Neural progenitor cell (in vitro differentiated cells): ENCODE measurements at regions not wholly inside any gene's neighbourhood (a gene's known extent, or its start where the extent isn't known, plus 50 kb on each side); places are given as distances from the start of the nearest gene placed in this dataset.

Source experiments
- DNase-seq: peaks from one replicate; pipeline ENCODE4 v3.0.0-alpha.2; 2016; ENCODE audit warnings: low spot score
- H2AFZ ChIP-seq: fragments of 200-600 bp; sonication (generic); replicated peaks from 2 replicates; pipeline ENCODE4 v1.6.1; 2016; ENCODE audit warnings: antibody characterized with exemption
- H3F3A ChIP-seq: fragments of 200-600 bp; sonication (generic); 2 replicates; pipeline ENCODE4 v1.6.1; 2016; ENCODE audit warnings: antibody characterized with exemption, low read depth
- H3K27ac ChIP-seq: fragments of 200-600 bp; sonication (generic); 2 replicates; pipeline ENCODE4 v1.5.1; 2016; ENCODE audit warnings: mild to moderate bottlenecking
- H3K27me3 ChIP-seq: fragments of 200-600 bp; sonication (generic); 2 replicates; pipeline ENCODE4 v1.6.1; 2016; ENCODE audit warnings: mild to moderate bottlenecking, moderate library complexity
- H3K36me3 ChIP-seq: fragments of 200-600 bp; sonication (generic); 2 replicates; pipeline ENCODE4 v1.5.1; 2016
- H3K4me1 ChIP-seq: fragments of 200-600 bp; sonication (generic); 2 replicates; pipeline ENCODE4 v1.6.1; 2016; ENCODE audit warnings: mixed run types
- H3K4me2 ChIP-seq: fragments of 200-600 bp; sonication (generic); 2 replicates; pipeline ENCODE4 v1.6.1; 2016
- H3K4me3 ChIP-seq: fragments of 200-600 bp; sonication (generic); 2 replicates; pipeline ENCODE4 v1.5.1; 2016
- H3K79me2 ChIP-seq: fragments of 200-600 bp; sonication (generic); 2 replicates; pipeline ENCODE4 v1.6.1; 2016; ENCODE audit warnings: low read depth
- H3K9ac ChIP-seq: fragments of 200-600 bp; sonication (generic); 2 replicates; pipeline ENCODE4 v1.6.1; 2016
- H3K9me3 ChIP-seq: fragments of 200-600 bp; sonication (generic); 2 replicates; pipeline ENCODE4 v1.5.1; 2016; ENCODE audit warnings: low read depth
- H4K20me1 ChIP-seq: fragments of 200-600 bp; sonication (generic); 2 replicates; pipeline ENCODE4 v1.6.1; 2016; ENCODE audit warnings: low read depth
- H3K27ac Mint-ChIP-seq: 3 replicates; pipeline ENCODE4 v1.8.0; 2021; ENCODE audit warnings: mixed read lengths
- H3K27me3 Mint-ChIP-seq: 2 replicates; pipeline ENCODE4 v1.8.0; 2022; ENCODE audit warnings: low read depth, mild to moderate bottlenecking, inconsistent platforms, moderate library complexity, mixed read lengths; ENCODE audit not compliant: insufficient read depth
- H3K36me3 Mint-ChIP-seq: 3 replicates; pipeline ENCODE4 v1.8.0; 2021; ENCODE audit warnings: mixed read lengths
- H3K4me1 Mint-ChIP-seq: 3 replicates; pipeline ENCODE4 v1.8.0; 2021; ENCODE audit warnings: mixed read lengths
- H3K4me3 Mint-ChIP-seq: 3 replicates; pipeline ENCODE4 v1.8.0; 2021; ENCODE audit warnings: mild to moderate bottlenecking, moderate library complexity, mixed read lengths
- H3K9me3 Mint-ChIP-seq: 3 replicates; pipeline ENCODE4 v1.8.0; 2020; ENCODE audit warnings: mixed read lengths
- EZH2 ChIP-seq: fragments of 200-600 bp; sonication (generic); IDR thresholded peaks from 2 replicates; pipeline ENCODE4 v1.6.1; 2017; ENCODE audit warnings: antibody characterized with exemption, mild to moderate bottlenecking, moderate library complexity
- EZH2phosphoT487 ChIP-seq: fragments of 200-600 bp; sonication (generic); IDR thresholded peaks from 2 replicates; pipeline ENCODE4 v1.6.1; 2017; ENCODE audit warnings: antibody characterized with exemption
- TF ChIP-seq, protein P1 (sequence below): fragments of 200-600 bp; sonication (generic); IDR thresholded peaks from 2 replicates; pipeline ENCODE4 v1.5.1; 2017; ENCODE audit warnings: antibody characterized with exemption, mild to moderate bottlenecking

DNA sequence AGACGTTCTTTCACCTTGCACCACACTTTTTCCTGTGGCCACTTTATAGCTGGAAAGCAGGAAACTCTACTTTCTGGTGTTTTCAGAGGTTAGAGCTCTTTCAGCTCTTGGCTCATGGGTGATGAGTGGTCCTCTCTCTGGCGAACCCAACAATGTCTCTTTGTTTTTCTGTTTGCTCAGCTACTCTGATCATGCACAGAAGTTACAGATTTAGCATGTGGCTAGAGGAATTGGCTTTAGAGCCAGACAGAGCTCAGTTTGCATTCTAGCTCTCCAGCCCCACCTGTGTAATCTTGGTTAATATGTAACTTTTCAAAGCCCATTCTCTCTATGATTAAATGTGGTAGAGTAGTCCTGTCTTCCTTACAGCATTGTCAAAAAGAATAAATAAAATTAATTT lies 225.2 kb downstream of the HAPSTR1 start:
- Histone ChIP-seq H3K9me3 (no peaks in the 10 kb centered on the region), H3K36me3 (no peaks in the 10 kb centered on the region), H3K4me1 (no peaks in the 10 kb centered on the region), H3F3A (no peaks in the 10 kb centered on the region), H3K27me3 (no peaks in the 10 kb centered on the region), H3K79me2 (no peaks in the 10 kb centered on the region), H3K4me2 (no peak overlapping the region), H3K4me3 (no peak overlapping the region), H4K20me1 (no peaks in the 10 kb centered on the region), H2AFZ (no peak overlapping the region), H3K9ac (no peak overlapping the region), H3K27ac (no peak overlapping the region)
- no peak for DNase-seq
- Mint-ChIP-seq H3K4me3 (no peak overlapping the region), H3K36me3 (no peaks in the 10 kb centered on the region), H3K4me1 (peaks cover 6% of the 10 kb centered on the region), H3K9me3 (peaks cover 7% of the 10 kb centered on the region), H3K27me3 (no peaks in the 10 kb centered on the region), H3K27ac (no peak overlapping the region)
- TF ChIP-seq, protein P1, sequence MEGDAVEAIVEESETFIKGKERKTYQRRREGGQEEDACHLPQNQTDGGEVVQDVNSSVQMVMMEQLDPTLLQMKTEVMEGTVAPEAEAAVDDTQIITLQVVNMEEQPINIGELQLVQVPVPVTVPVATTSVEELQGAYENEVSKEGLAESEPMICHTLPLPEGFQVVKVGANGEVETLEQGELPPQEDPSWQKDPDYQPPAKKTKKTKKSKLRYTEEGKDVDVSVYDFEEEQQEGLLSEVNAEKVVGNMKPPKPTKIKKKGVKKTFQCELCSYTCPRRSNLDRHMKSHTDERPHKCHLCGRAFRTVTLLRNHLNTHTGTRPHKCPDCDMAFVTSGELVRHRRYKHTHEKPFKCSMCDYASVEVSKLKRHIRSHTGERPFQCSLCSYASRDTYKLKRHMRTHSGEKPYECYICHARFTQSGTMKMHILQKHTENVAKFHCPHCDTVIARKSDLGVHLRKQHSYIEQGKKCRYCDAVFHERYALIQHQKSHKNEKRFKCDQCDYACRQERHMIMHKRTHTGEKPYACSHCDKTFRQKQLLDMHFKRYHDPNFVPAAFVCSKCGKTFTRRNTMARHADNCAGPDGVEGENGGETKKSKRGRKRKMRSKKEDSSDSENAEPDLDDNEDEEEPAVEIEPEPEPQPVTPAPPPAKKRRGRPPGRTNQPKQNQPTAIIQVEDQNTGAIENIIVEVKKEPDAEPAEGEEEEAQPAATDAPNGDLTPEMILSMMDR = no peak
- TF ChIP-seq EZH2phosphoT487 (no peak), EZH2 (no peak)

DNA sequence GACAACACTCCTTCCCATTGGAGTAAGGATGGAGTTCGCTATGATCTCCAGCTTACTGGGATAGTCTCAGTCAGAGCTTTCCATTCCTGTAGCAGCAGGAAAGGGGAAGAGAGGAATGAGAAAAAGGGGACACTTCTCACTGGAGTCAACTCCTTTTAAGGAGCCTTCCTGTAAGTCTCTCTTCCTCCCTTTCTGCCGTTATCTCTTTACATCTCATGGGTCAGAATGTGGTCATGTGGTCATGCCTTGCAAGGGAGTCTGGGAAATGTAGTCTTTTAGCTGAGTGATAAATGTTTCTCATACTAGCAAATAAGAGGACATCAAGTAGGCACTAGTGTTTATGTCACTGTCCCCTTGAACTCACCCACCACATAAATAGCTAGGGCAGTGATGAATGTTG lies 227.3 kb downstream of the HAPSTR1 start:
- peaks cover 8% of the 10 kb centered on the region for H3K9me3 Mint-ChIP-seq
- Histone ChIP-seq H4K20me1 (no peaks in the 10 kb centered on the region), H3K4me3 (no peak overlapping the region), H3K4me1 (peaks cover 3% of the 10 kb centered on the region), H3K9me3 (no peaks in the 10 kb centered on the region), H3K79me2 (no peaks in the 10 kb centered on the region), H3K27ac (no peak overlapping the region), H3K4me2 (no peak overlapping the region), H3F3A (no peaks in the 10 kb centered on the region), H3K9ac (no peak overlapping the region), H2AFZ (no peak overlapping the region), H3K36me3 (no peaks in the 10 kb centered on the region), H3K27me3 (no peaks in the 10 kb centered on the region)
- H3K4me3 Mint-ChIP-seq = peak overlapping the region; percentile 1
- TF ChIP-seq, protein P1 = no peak
- TF ChIP-seq EZH2 (no peak), EZH2phosphoT487 (no peak)
- no peaks in the 10 kb centered on the region for H3K36me3 Mint-ChIP-seq
- DNase-seq = no peak
- peaks cover 21% of the 10 kb centered on the region for H3K4me1 Mint-ChIP-seq
- H3K27me3 Mint-ChIP-seq = no peaks in the 10 kb centered on the region
- peak overlapping the region; percentile 4 for H3K27ac Mint-ChIP-seq

DNA sequence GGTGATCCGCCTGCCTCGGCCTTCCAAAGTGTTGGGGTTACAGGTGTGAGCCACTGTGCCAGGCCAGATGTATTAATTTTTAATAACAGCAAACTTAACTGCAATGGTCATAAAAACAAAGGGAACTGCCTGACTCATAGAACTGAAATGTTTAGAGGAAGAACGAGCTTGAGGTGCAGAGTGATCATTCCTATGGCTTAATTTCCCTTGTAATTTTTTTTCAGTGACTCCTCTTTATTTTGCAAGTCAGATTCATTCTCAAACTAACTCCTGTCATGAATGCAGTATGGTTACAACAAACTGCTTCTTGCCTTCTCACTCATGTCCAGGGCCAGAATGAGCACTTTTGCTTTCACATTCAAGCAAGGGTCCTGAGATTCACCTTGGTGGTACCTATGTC lies 231.3 kb downstream of the HAPSTR1 start:
- DNase-seq = no peak
- peak overlapping the region; percentile 15 for H3K27ac Mint-ChIP-seq
- no peak overlapping the region for H2AFZ ChIP-seq

More for the DNA sequence above, 231.3 kb downstream of the HAPSTR1 start:
- no peaks in the 10 kb centered on the region for H3K36me3 Mint-ChIP-seq
- H3K4me1 ChIP-seq = peaks cover 3% of the 10 kb centered on the region
- H3K27me3 Mint-ChIP-seq = no peaks in the 10 kb centered on the region
- H3K27ac ChIP-seq = no peak overlapping the region
- no peak overlapping the region for H3K9ac ChIP-seq
- peaks cover 6% of the 10 kb centered on the region for H3K9me3 Mint-ChIP-seq
- no peaks in the 10 kb centered on the region for H3K9me3 ChIP-seq
- H3F3A ChIP-seq = no peaks in the 10 kb centered on the region
- H3K4me1 Mint-ChIP-seq = peaks cover 21% of the 10 kb centered on the region
- H4K20me1 ChIP-seq = no peaks in the 10 kb centered on the region
- H3K27me3 ChIP-seq = no peaks in the 10 kb centered on the region
- no peaks in the 10 kb centered on the region for H3K79me2 ChIP-seq
- H3K4me3 Mint-ChIP-seq = no peak overlapping the region
- no peak overlapping the region for H3K4me2 ChIP-seq
- no peak overlapping the region for H3K4me3 ChIP-seq
- no peaks in the 10 kb centered on the region for H3K36me3 ChIP-seq
- TF ChIP-seq, protein P1 = no peak
- TF ChIP-seq EZH2 (no peak), EZH2phosphoT487 (no peak)
